ENCODE measurements at regions not wholly inside any gene's neighbourhood (a gene's known extent, or its start where the extent isn't known, plus 50 kb on each side); places are given as distances from the start of the nearest gene placed in this dataset.
A peak's percentile ranks its signal among the peaks of the same experiment; 100 is the strongest.
"Not testable (repeated sequence)": the region's sequence is repeated elsewhere in the genome, so short reads cannot be mapped to it uniquely, and the experiment has no call there.

DNA sequence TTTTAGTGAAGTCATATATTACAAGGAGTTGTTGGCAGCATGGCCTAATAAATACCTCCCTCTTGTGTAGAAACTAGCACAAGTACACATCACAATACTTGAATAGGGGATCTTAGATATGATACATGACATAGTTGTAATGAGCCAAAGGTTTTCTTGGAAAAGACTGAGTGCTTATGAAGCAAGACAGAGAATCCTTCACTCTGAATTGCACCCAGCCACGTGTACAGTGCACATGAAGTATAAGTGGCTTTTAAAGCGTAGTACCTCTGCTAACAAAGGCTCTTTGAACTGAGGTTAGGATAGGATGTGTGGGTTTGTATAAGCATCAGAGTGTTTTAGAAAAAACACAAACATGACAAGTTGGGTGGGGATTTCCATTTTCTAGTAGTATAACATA lies 145.5 kb upstream of the STMND1 start:
- no peak for DNase-seq
- in situ Hi-C loops (cut with MboI; ENCODE audit: low pct_unique_long_range_greater_than_20kb, low sequenced_read_pairs): no loop called here

GRCh38 chr6:16955899-16956298 lies 146.0 kb upstream of the STMND1 start:
- in situ Hi-C loops (cut with MboI; ENCODE audit: low pct_unique_long_range_greater_than_20kb, low sequenced_read_pairs): no loop called here
- no peak for DNase-seq

DNA sequence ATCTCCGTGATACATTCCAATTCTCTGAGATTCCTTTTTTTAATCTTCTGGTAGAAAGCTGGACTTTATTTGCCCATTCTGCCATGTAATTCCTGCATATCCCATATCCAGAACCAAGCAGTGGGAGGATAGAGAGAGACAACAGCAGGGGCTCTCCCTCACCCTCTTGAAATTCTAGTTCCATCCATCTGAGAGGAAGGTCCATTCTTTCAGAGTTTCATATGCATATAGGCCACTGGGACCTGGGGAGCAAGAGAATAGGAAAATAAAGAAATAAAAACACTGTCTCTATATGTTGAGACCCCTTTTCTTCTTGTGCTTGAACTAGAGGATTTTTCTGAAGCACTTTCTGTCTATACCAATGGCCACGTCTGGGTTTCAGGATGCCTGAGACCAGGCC lies 147.9 kb upstream of the STMND1 start:
- DNase-seq: no peak
- in situ Hi-C loops (cut with MboI; ENCODE audit: low pct_unique_long_range_greater_than_20kb, low sequenced_read_pairs): no loop called here

DNA sequence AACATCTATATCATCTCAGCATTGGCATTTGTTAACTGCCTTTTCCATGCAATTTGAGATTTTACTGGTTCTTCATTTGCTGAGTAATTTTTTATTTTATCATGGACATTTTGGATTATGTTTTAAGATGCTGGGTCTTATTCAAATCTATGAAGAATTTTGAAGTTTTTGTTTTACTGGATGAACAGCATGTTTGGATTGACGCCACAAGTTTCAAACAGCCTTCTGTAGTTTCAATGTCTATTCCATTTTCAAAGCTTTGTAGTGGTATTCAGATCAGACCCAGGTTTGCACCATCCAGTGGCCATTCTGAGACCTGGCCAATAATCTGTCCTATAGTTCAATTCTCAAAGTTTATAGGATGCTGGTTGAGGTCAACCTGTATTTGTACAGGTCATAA lies 148.4 kb upstream of the STMND1 start:
- in situ Hi-C loops (cut with MboI; ENCODE audit: low pct_unique_long_range_greater_than_20kb, low sequenced_read_pairs): no loop called here
- DNase-seq: no peak

DNA sequence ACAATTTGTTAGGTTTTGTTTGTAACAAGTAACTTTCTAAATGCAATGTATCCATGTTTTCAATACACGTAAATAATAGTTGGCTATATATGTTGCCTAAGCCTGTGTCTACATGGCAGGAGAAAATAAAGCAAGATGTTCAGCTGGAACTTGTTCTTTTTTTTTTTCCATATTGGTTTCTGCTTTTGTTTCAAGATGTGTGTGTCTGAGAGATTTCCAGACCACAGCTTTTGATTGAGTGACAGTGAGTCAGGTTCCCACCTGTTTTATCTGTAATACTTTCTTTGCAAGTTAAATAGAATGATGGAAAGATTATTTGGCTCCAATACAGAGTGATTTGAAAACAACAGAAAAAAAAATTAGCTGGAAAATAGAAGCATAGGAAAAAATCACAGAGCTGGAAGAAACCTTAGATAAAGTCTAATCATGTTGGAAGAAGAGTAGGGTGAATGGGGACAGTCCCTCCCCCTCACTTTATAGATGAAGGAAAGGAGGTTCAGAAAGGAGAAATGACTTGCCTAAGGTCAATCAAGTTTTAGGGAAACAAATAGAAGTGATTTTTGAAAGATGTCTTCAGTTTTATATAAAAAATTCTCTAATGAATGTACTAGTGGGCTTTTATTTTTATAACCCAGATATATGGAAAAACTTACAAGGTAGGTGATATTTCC lies 150.9 kb upstream of the STMND1 start:
- no peak for DNase-seq
- in situ Hi-C loops (cut with MboI; ENCODE audit: low pct_unique_long_range_greater_than_20kb, low sequenced_read_pairs): no loop called here

DNA sequence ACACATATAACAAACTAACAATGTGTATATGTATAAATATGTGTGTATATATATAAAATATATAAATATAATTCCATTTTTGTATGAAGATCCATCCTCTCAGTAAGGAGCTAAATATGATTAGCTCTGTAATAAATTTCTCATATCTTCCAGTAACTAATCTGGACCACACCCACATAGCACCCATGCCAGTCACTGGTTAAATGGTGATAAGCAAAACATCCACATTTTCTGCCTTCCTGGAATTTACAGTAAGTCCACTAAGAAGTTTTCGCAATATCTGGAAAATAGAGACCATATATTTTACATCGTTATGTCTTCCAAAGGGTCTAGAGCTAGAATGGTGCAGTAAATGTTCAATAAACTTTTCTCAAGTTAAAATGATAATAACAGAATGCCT lies 151.5 kb upstream of the STMND1 start:
- DNase-seq: no peak
- in situ Hi-C loops (cut with MboI; ENCODE audit: low pct_unique_long_range_greater_than_20kb, low sequenced_read_pairs): no loop called here

DNA sequence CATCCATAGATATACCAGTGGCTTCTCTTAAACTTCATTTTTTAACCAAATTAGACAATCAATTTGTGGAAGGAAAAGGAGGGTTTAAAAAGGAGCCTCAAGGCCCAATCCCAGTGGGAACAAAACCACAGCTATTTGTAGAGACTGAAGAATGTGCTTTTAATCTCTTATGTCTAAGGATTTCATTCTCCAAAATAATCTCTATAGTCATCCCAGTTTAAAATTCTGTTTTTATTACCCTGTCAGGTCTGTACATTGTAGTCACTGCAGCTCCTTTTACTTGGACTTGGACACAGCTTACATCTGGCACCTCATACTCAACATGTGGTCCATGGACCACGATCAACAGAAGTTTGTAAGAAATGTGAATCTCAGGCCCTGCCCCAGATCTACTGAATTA lies 152.1 kb upstream of the STMND1 start:
- no peak for DNase-seq
- in situ Hi-C loops (cut with MboI; ENCODE audit: low pct_unique_long_range_greater_than_20kb, low sequenced_read_pairs): no loop called here

DNA sequence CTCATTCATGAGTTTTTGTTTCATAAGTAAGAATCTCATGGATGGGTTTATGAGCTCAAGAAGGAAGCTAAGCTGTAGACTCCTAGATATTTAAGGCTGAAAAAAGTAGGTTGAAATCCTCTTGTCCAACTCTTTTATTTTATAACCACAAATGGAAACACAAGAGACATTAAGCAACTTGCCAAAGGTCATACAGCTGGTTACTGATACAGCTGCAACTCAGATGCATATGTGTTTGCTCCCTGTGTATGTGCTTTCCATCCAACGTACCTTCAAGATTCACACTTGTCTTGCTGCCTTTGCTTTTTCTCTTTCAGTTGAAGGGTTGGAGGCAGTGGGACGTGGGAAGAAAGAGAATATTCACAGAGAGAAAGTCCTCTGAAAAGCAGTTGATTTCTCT lies 153.5 kb upstream of the STMND1 start:
- DNase-seq: no peak
- in situ Hi-C loops (cut with MboI; ENCODE audit: low pct_unique_long_range_greater_than_20kb, low sequenced_read_pairs): no loop called here

DNA sequence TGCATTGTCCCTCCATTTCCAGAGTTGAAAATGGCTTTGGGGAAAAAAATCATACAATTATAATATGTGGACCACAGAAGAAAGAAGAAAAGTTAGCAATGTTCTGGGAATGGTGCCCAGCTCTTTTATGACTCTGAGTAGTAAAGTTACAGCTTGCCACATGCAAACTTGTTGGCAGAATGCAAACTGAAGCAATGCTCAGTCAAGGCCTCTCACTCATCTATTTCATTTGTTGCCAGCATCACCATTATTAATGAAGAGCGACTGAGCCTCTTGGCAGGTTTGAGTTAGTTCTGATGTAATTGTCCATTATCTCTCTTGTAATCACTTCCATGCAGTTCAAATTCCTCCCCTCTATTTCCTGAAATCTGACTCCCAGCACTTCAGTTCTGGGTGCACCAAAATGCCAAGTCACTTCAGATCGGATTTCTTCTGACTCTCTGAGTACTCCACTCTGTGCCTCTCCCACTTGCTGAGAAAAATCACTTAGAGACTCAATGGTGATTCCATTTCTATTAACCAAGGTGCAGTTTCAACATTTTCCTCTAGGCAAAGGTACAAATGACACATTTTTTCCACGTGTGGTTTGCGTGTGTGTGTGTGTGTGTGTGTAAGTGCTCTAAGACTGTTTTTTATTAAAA lies 154.4 kb upstream of the STMND1 start:
- DNase-seq: peak; percentile 47
- in situ Hi-C loops (cut with MboI; ENCODE audit: low pct_unique_long_range_greater_than_20kb, low sequenced_read_pairs): no loop called here

DNA sequence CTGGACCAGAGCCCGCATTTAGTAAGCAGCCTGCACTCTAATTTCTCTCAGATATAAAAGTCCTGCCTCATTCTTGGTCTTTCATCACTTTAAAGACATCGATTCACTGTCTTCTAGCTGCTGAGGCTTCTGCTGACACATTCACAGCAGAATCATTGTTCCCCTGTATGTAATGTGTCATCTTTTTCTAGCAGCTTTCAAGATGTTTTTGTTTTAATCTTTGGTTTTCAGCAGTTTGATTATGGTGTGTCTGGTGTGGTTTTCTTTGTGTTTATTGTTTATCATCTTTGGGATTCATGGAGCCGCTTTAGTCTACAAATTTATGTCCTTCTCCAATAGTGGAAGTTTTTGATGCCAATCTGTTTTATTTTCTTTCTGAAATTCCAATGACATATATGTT lies 157.3 kb upstream of the STMND1 start:
- no peak for DNase-seq
- in situ Hi-C loops (cut with MboI; ENCODE audit: low pct_unique_long_range_greater_than_20kb, low sequenced_read_pairs): no loop called here

GRCh38 chr6:16939839-16940238 lies 162.0 kb upstream of the STMND1 start:
- in situ Hi-C loops (cut with MboI; ENCODE audit: low pct_unique_long_range_greater_than_20kb, low sequenced_read_pairs): no loop called here

DNA sequence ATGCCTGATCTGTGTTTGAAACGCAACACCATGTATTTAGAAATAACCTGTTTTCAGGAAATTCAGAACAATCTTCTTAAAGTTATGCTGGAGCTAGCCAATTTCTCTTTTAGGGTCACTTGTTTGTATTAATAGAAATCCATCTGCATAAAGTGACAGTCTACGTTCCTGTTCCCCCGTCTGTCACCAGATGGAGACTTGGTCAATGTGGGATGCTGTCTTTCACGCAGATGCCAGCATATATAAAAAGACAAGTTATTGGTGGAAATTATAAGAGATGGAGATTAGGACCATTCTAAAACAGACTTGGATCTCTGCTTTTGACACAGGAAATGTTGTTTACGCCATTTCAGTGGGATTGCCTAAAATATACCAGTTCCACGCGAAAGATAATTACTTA lies 162.5 kb upstream of the STMND1 start:
- no peak for DNase-seq
- in situ Hi-C loops (cut with MboI; ENCODE audit: low pct_unique_long_range_greater_than_20kb, low sequenced_read_pairs): no loop called here

More at GRCh38 chr6:16939839-16940238, 162.0 kb upstream of the STMND1 start:
- DNase-seq: no peak

- no peak for DNase-seq
- in situ Hi-C loops (cut with MboI; ENCODE audit: low pct_unique_long_range_greater_than_20kb, low sequenced_read_pairs): no loop called here
Measured at GRCh38 chr6:16936893-16937292, 165.0 kb upstream of the STMND1 start.

DNA sequence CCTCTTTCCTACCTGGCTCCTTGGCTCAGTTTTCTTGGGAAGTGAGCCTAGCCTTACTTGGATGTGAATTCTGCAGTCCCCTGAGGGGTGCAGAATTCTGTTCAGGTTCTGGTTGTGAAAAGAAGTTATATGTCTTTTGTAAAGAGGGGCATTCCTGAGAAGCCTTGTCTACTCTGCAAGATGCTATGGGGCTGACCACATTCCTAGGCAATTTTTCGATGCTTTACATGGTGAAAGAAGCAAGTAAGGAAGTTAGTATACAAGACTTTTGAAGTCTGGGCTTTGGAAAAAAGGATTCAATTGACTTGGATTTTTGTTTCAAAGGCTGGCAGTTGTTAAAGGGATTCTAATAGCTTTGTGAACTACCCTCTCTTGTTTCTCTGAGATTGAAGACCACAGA lies 167.9 kb upstream of the STMND1 start:
- in situ Hi-C loops (cut with MboI; ENCODE audit: low pct_unique_long_range_greater_than_20kb, low sequenced_read_pairs): no loop called here
- no peak for DNase-seq

- in situ Hi-C loops (cut with MboI; ENCODE audit: low pct_unique_long_range_greater_than_20kb, low sequenced_read_pairs): no loop called here
Measured at GRCh38 chr6:16933532-16933931, 168.3 kb upstream of the STMND1 start.

DNA sequence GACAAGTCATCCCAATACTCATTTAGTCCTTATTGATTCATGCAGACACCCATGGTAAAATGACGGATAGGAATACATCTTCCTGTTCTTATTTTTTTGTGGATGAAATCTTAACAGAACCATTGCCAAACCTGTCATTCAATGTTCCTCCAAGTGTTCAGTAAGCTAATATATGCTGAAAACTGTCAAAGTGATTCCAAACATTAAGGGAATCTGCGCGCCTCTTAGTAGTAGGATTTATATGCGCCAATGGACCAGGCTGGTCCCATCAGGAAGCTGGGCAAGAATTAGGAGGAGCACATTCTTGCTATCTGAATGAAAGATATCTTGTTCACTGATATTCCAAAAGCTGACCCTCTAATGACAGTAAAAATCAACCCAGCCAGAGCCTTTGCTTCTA lies 168.9 kb upstream of the STMND1 start:
- in situ Hi-C loops (cut with MboI; ENCODE audit: low pct_unique_long_range_greater_than_20kb, low sequenced_read_pairs): no loop called here
- DNase-seq: no peak

More at GRCh38 chr6:16933532-16933931, 168.3 kb upstream of the STMND1 start:
- no peak for DNase-seq

- DNase-seq; in situ Hi-C loops (cut with MboI; ENCODE audit: low pct_unique_long_range_greater_than_20kb, low sequenced_read_pairs): not testable (repeated sequence)
Measured at GRCh38 chr6:16931079-16931478, 169.8 kb upstream of the ATXN1 start.

DNA sequence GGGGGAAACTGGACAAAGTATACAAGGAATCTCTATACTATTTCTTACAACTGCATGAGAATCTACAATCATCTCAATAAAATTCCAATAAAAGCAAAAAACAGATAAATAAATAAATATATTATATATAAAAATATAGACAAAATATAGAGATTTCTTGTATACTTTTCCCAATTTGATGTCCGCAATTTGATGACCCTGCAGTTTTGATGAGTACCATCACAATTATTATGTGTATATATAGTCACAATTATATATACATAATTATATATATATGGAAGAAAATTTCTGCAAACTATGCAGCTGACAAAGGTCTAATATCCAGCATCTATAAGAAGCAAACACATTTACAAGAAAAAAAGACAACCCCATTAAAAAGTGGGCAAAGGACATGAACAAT lies 169.2 kb upstream of the ATXN1 start:
- DNase-seq: no peak
- in situ Hi-C loops (cut with MboI; ENCODE audit: low pct_unique_long_range_greater_than_20kb, low sequenced_read_pairs): no loop called here

GRCh38 chr6:16929809-16930208 lies 168.5 kb upstream of the ATXN1 start:
- in situ Hi-C loops (cut with MboI; ENCODE audit: low pct_unique_long_range_greater_than_20kb, low sequenced_read_pairs): no loop called here

DNA sequence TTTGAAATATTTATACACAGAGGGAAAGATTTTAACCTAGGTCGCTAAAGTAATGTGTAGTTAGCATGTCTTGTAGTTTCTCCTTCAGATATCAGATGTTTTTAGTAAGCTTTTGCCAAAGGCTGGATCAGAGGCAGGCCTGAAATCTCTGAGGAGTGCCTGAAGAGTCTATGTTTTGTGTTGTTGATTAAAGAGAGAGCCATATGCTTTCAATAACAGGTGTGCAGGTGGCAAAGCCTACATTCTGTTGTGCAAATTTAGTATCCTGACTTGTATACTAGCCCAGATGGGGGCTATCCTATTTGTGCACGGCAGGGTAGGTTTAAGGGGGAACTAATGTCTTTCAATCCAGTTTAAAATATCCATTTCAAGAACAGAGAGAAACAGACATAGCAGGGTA lies 167.1 kb upstream of the ATXN1 start:
- DNase-seq: no peak
- in situ Hi-C loops (cut with MboI; ENCODE audit: low pct_unique_long_range_greater_than_20kb, low sequenced_read_pairs): no loop called here

More at GRCh38 chr6:16929809-16930208, 168.5 kb upstream of the ATXN1 start:
- DNase-seq: no peak

DNA sequence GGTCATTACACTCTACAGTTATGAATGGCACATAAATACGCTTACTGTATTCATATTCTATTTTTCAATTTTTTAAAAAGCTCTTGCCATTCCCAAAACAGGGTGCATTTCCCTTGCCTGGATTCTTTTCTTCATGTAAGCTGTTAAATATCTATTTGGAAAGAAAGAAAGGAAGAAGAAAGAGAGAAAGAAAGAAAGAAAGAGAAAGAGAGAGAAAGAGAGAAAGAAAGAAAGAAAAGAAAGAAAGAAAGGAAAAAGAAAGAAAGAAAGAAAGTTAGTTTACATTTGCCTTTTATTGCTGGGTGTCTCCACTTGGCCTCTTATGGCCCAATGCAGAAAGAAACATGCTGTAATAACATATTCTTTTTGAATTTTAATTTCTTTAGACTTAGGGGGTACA lies 165.9 kb upstream of the ATXN1 start:
- no peak for DNase-seq
- in situ Hi-C loops (cut with MboI; ENCODE audit: low pct_unique_long_range_greater_than_20kb, low sequenced_read_pairs): no loop called here
